Heart right ventricle (tissue), 16 donors: ENCODE measurements at regions not wholly inside any gene's neighbourhood (a gene's known extent, or its start where the extent isn't known, plus 50 kb on each side); places are given as distances from the start of the nearest gene placed in this dataset.
A peak's percentile ranks its signal among the peaks of the same experiment; 100 is the strongest.
"Not testable (repeated sequence)": the region's sequence is repeated elsewhere in the genome, so short reads cannot be mapped to it uniquely, and the experiment has no call there.

Experiments
- ATAC-seq, 8 donors: fragments of 200-7000 bp; cut with Tn5 transposase; one replicate each; pipeline ENCODE4 v1.9.1; 2020; ENCODE audit warnings: mild to moderate bottlenecking in 8 of 8, moderate library complexity in 8 of 8, moderate number of reproducible peaks in 1 of 8
- DNase-seq, 2 donors: peaks; one replicate each; pipeline ENCODE4 v3.0.0-alpha.2; 2020
- H3K27ac ChIP-seq, 10 donors: fragments of 200-600 bp; sonication (generic) in 2 of 10; one replicate each; pipeline versions ENCODE4 v1.5.0 to v1.8.0; 2020 to 2022; ENCODE audit warnings: mild to moderate bottlenecking in 3 of 10
- H3K27me3 ChIP-seq, 7 donors: fragments of 200-600 bp; one replicate each; pipeline ENCODE4 v1.8.0; 2021 to 2022; ENCODE audit warnings: mild to moderate bottlenecking in 2 of 7
- H3K36me3 ChIP-seq, 9 donors: fragments of 200-600 bp; sonication (generic) in 1 of 9; one replicate each; pipeline versions ENCODE4 v1.5.0 to v1.8.0; 2020 to 2022; ENCODE audit warnings: mild to moderate bottlenecking in 2 of 9
- H3K4me1 ChIP-seq, 9 donors: fragments of 200-600 bp; sonication (generic) in 1 of 9; one replicate each; pipeline versions ENCODE4 v1.5.0 to v1.8.0; 2020 to 2022; ENCODE audit warnings: mild to moderate bottlenecking in 4 of 9
- H3K4me3 ChIP-seq, 10 donors: fragments of 200-600 bp; sonication (generic) in 2 of 10; one replicate each; pipeline versions ENCODE4 v1.5.0 to v1.8.0; 2020 to 2022; ENCODE audit warnings: mild to moderate bottlenecking in 7 of 10, moderate library complexity in 2 of 10
- H3K9me3 ChIP-seq, 11 donors: fragments of 200-600 bp in 10 of 11; sonication (generic) in 2 of 11; one replicate each; pipeline versions ENCODE4 v1.5.0 to v1.8.0; 2013 to 2022; ENCODE audit warnings: mild to moderate bottlenecking in 2 of 11, control low read depth in 1 of 11, moderate library complexity in 1 of 11
- CTCF ChIP-seq, 9 donors: fragments of 200-600 bp; sonication (generic) in 2 of 9; IDR thresholded peaks; one replicate each; pipeline versions ENCODE4 v1.5.0 to v1.8.0; 2021 to 2022; ENCODE audit warnings: antibody characterized with exemption in 9 of 9, mild to moderate bottlenecking in 5 of 9, moderate library complexity in 1 of 9
- WGBS, 2 donors: extraction: QIAGEN DNeasy Blood & Tissue Kit; methylation state at CpG; one replicate each; pipeline ENCODE4 v1.1.7; 2013; ENCODE audit warnings: inconsistent platforms in 1 of 2; 5-methylcytosine and 5-hydroxymethylcytosine counted together
- intact Hi-C, 10 donors: fragments of 100-400 bp; cut with DNase I; formaldehyde crosslinking; loops; one replicate each; pipeline versions ENCODE4 v1.11.1 to v1.14.2; 2022
- donor health status: Arrhythmogenic right ventricular cardiomyopathy.
- donor health status: ischemic (EF 13 %, LVEDD 7.1; RV severe dilation, severe dysfunction).
- donor health status: healthy with polysubstance abuse.
- donor health status: DM: no; HTN: yes; CAD: no.
- donor health status: DM: no; HTN: no; CAD: no.
- donor health status: ischemic (EF 25% LVEDD 6.9; RV normal size, moderate dysfunction).
- donor health status: ischemic (EF 25% LVEDD 5.7; RV mildly dilated, moderate dysfunction).
- donor health status: healthy.
- donor health status: DM: yes; HTN: yes; CAD: no.
- donor health status: Ischemic cardiomyopathy.
- donor health status: ischemic (EF 35%, LVEDD 5.7; RV mildly dilated, moderate dysfunction).
- donor health status: nonischemic (EF 11% LVEDD 7.7; RV severe dilation, severe dysfunction).
- donor health status: DM: yes; HTN: yes; CAD: no.
- donor health status: PGD.
- donor health status: ischemic (EF 29% LVEDD 5.4; RV normal size, mild dysfunction).
- donor health status: nonischemic (EF 23%, LVEDD 6.1; RV moderate dilation, normal function).

DNA sequence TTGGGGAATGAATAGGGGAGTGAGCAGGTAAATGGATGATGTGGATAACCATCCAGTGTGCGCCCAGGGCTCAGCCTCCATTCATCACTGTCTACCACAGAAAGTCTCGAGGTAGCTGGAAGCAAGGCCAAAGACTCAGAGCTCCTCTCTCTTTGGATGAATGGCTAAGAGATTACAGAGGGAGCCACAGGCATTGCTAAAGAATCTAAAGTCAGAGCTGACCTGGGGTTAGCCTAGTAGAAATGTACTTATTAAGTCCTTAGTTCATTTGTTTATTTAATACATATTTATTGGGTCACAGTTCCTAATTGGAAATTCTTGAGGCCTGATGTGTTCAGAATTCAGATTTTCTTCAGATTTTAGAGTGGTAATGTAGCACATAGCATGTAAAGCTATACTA lies 88.7 kb upstream of the HPF1 start:
- H3K36me3 ChIP-seq: no peaks in the 10 kb centered on the region
- no peaks in the 10 kb centered on the region for H3K4me1 ChIP-seq
- DNase-seq: no peak
- no peaks in the 10 kb centered on the region for H3K9me3 ChIP-seq
- TF ChIP-seq CTCF (IDR thresholded peaks at IDR 0.05): no peak
- H3K27ac ChIP-seq: no peak overlapping the region
- no peak overlapping the region for H3K4me3 ChIP-seq
- WGBS, 2 donors: 82% methylated on average over 2 of the region's 2 CpGs
- intact Hi-C loops: no loop called here
- peaks cover 0 to 22% (median 0%) of the 10 kb centered on the region in 7 donors for H3K27me3 ChIP-seq
- no peak for ATAC-seq

GRCh38 chr4:169841776-169842175 lies 84.0 kb upstream of the HPF1 start:
- no peak overlapping the region for H3K27ac ChIP-seq
- no peaks in the 10 kb centered on the region for H3K4me1 ChIP-seq
- no peaks in the 10 kb centered on the region for H3K36me3 ChIP-seq
- H3K9me3 ChIP-seq: no peaks in the 10 kb centered on the region
- peaks cover 0 to 22% (median 0%) of the 10 kb centered on the region in 7 donors for H3K27me3 ChIP-seq
- WGBS, 2 donors: 83 to 92% methylated on average over 3 of the region's 3 CpGs
- no peak for ATAC-seq
- DNase-seq: no peak
- intact Hi-C loops: no loop called here
- TF ChIP-seq CTCF (IDR thresholded peaks at IDR 0.05): no peak
- no peak overlapping the region for H3K4me3 ChIP-seq

- no peak for TF ChIP-seq CTCF (IDR thresholded peaks at IDR 0.05)
- H3K4me1 ChIP-seq: no peaks in the 10 kb centered on the region
- H3K9me3 ChIP-seq: no peaks in the 10 kb centered on the region
- H3K4me3 ChIP-seq: no peak overlapping the region
- DNase-seq: no peak
- intact Hi-C loops: no loop called here
- no peak for ATAC-seq
- H3K27ac ChIP-seq: no peak overlapping the region
- peaks cover 0 to 18% (median 0%) of the 10 kb centered on the region in 7 donors for H3K27me3 ChIP-seq
- no peaks in the 10 kb centered on the region for H3K36me3 ChIP-seq
- WGBS, 2 donors: 54% methylated on average over 3 of the region's 3 CpGs
These were observed 82.8 kb upstream of the HPF1 start for GRCh38 chr4:169840554-169840953.

- H3K4me3 ChIP-seq, intact Hi-C loops, ATAC-seq, H3K27me3 ChIP-seq, H3K9me3 ChIP-seq, H3K27ac ChIP-seq, H3K4me1 ChIP-seq, DNase-seq, H3K36me3 ChIP-seq: not testable (repeated sequence)
- WGBS, 2 donors: 96% methylated on average over 26 to 29 of the region's 29 CpGs
These were observed 70.6 kb upstream of the HPF1 start for GRCh38 chr4:169828329-169828728.

DNA sequence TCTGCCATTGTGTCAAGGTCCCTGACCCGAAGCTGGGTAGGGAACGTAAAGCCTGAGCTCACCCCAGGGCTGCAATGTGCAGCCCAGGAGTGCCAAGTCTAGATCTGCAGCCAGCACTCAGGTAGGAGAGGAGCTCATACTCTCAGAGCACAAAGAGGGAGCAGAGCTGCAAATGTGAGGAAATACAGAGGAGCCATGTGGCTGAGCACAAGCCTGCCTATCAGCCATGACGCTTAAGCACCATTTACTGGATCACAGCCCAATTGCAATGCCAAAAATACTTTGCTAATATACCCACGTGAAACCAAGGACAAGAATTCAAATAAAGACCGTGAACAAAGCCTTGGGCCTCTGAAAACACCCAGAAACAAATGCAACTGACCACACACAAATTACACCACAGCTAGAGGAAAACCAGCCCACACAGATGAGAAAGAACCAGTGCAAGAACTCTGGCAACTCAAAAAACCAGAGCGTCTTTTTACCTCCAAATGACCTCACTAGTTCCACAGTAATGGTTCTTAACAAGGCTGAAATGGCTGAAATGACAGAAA lies 69.0 kb upstream of the HPF1 start:
- WGBS, 2 donors: 49 to 53% methylated on average over 6 of the region's 6 CpGs
- no peaks in the 10 kb centered on the region for H3K36me3 ChIP-seq
- H3K4me3 ChIP-seq: no peak overlapping the region
- peaks cover 0 to 2% (median 0%) of the 10 kb centered on the region in 7 donors for H3K27me3 ChIP-seq
- no peak overlapping the region for H3K27ac ChIP-seq
- H3K9me3 ChIP-seq: peaks cover 0 to under 1% (median 0%) of the 10 kb centered on the region in 11 donors
- intact Hi-C loops: no loop called here
- ATAC-seq: peak in 3 of 8 donors; percentile 31 to 65 (median 39)
- TF ChIP-seq CTCF (IDR thresholded peaks at IDR 0.05): no peak
- peaks cover 0 to 7% (median 0%) of the 10 kb centered on the region in 9 donors for H3K4me1 ChIP-seq
- no peak for DNase-seq
